ENCODE measurements at regions not wholly inside any gene's neighbourhood (a gene's known extent, or its start where the extent isn't known, plus 50 kb on each side); places are given as distances from the start of the nearest gene placed in this dataset.

DNA sequence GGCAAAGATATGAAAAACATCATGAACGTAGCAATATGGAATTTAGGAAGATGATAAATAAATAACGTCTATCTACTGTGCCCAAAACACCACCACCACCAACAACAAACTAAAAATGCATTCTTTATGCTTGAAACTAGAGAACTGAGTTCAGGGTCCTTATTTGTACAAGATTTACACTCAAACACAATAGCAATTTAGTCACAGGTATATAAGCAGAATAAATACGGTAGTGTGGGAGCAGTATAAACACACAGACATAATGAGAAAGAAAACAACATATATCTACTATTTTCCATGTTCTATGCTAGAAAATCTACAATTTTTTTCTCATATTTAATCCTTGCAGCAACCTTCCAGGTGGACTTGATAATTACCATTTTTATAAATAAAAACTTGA is 64.3 kb downstream of the ARL4A start:
- Histone ChIP-seq H3K27ac (no peak overlapping the region), H3K36me3 (no peaks in the 10 kb centered on the region), H3K9me3 (no peaks in the 10 kb centered on the region), H3K27me3 (no peaks in the 10 kb centered on the region), H3K4me3 (no peak overlapping the region), H3K4me1 (no peaks in the 10 kb centered on the region)
- WGBS = 91% methylated on average over 3 of the region's 3 CpGs
- no peak for TF ChIP-seq EP300 (IDR thresholded peaks at IDR 0.05)
- no peak for TF ChIP-seq POLR2A (IDR thresholded peaks at IDR 0.05)
- TF ChIP-seq POLR2AphosphoS5 (IDR thresholded peaks at IDR 0.05) = no peak
- DNase-seq (ENCODE audit: low spot score in 2 of 2) = no peak

GRCh38 chr7:12754179-12754578 is 66.7 kb downstream of the ARL4A start:
- TF ChIP-seq, protein P1, sequence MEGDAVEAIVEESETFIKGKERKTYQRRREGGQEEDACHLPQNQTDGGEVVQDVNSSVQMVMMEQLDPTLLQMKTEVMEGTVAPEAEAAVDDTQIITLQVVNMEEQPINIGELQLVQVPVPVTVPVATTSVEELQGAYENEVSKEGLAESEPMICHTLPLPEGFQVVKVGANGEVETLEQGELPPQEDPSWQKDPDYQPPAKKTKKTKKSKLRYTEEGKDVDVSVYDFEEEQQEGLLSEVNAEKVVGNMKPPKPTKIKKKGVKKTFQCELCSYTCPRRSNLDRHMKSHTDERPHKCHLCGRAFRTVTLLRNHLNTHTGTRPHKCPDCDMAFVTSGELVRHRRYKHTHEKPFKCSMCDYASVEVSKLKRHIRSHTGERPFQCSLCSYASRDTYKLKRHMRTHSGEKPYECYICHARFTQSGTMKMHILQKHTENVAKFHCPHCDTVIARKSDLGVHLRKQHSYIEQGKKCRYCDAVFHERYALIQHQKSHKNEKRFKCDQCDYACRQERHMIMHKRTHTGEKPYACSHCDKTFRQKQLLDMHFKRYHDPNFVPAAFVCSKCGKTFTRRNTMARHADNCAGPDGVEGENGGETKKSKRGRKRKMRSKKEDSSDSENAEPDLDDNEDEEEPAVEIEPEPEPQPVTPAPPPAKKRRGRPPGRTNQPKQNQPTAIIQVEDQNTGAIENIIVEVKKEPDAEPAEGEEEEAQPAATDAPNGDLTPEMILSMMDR (IDR thresholded peaks at IDR 0.05) = no peak
- TF ChIP-seq POLR2AphosphoS5 (IDR thresholded peaks at IDR 0.05) (no peak), EP300 (IDR thresholded peaks at IDR 0.05) (no peak), POLR2A (IDR thresholded peaks at IDR 0.05) (no peak)

DNA sequence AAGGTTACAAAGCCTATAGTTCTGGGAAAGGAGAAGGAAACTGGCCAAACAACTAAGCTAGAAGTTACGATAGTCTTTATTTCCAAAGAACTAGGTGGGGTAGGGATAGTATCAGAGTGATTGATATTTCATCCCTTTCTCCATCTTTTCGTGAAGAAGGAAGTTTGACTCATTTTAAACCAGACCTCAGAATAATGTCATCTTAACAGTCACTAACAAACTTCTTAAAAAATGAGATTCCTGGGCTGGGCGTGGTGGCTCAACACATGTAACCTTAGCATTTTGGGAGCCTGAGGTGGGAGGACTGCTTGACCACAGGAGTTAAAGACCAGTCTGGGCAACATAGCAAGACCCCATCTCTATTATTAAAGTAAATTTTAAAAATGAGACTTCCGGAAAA is 69.4 kb downstream of the ARL4A start:
- no peak for DNase-seq (ENCODE audit: low spot score in 2 of 2)
- Histone ChIP-seq H3K27ac (no peak overlapping the region), H3K4me3 (no peak overlapping the region), H3K9me3 (peaks cover 4% of the 10 kb centered on the region), H3K27me3 (no peaks in the 10 kb centered on the region), H3K4me1 (peaks cover 8% of the 10 kb centered on the region), H3K36me3 (no peaks in the 10 kb centered on the region)
- WGBS = 81% methylated on average over 4 of the region's 4 CpGs
- TF ChIP-seq, protein P1 (IDR thresholded peaks at IDR 0.05) = no peak
- TF ChIP-seq POLR2AphosphoS5 (IDR thresholded peaks at IDR 0.05) = no peak
- no peak for TF ChIP-seq POLR2A (IDR thresholded peaks at IDR 0.05)
- TF ChIP-seq EP300 (IDR thresholded peaks at IDR 0.05) = no peak

More at GRCh38 chr7:12754179-12754578, 66.7 kb downstream of the ARL4A start:
- Histone ChIP-seq H3K4me1 (peaks cover 8% of the 10 kb centered on the region), H3K9me3 (no peaks in the 10 kb centered on the region), H3K27me3 (no peaks in the 10 kb centered on the region), H3K36me3 (no peaks in the 10 kb centered on the region), H3K27ac (no peak overlapping the region), H3K4me3 (no peak overlapping the region)
- DNase-seq (ENCODE audit: low spot score in 2 of 2) = no peak
- WGBS = 60% methylated on average over 3 of the region's 3 CpGs

GRCh38 chr7:12757443-12757842 is 70.0 kb downstream of the ARL4A start:
- Histone ChIP-seq H3K27ac (no peak overlapping the region), H3K9me3 (peaks cover 4% of the 10 kb centered on the region), H3K27me3 (no peaks in the 10 kb centered on the region), H3K36me3 (no peaks in the 10 kb centered on the region), H3K4me1 (peaks cover 8% of the 10 kb centered on the region), H3K4me3 (no peak overlapping the region)
- no peak for DNase-seq (ENCODE audit: low spot score in 2 of 2)
- 15% methylated on average over 3 of the region's 3 CpGs for WGBS
- no peak for TF ChIP-seq EP300 (IDR thresholded peaks at IDR 0.05)
- TF ChIP-seq POLR2AphosphoS5 (IDR thresholded peaks at IDR 0.05) = no peak
- no peak for TF ChIP-seq POLR2A (IDR thresholded peaks at IDR 0.05)
- TF ChIP-seq, protein P1 (IDR thresholded peaks at IDR 0.05) = no peak

DNA sequence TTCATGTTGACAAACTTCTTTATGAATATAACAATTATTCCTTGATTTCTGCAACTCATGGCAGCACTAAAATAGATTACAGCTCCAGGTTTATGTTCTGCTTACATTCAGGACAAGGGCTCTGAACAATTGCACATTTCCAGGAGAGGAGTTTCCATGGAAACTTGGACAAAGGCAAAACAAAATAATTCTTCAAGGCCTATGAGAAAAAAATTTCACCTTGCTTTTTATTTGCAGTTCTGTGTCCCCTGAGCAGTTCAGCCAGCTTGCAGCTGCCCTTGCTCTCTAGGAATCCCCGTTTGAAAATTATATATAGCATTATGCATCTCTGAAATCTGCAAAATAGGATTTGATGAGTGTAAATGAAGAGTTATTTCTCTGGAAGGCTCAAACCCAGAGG is 71.7 kb downstream of the ARL4A start:
- Histone ChIP-seq H3K27ac (no peak overlapping the region), H3K4me1 (peaks cover 8% of the 10 kb centered on the region), H3K9me3 (peaks cover 4% of the 10 kb centered on the region), H3K27me3 (no peaks in the 10 kb centered on the region), H3K4me3 (no peak overlapping the region), H3K36me3 (no peaks in the 10 kb centered on the region)
- 34% methylated on average over 1 of the region's 1 CpG for WGBS
- DNase-seq (ENCODE audit: low spot score in 2 of 2) = no peak
- TF ChIP-seq EP300 (IDR thresholded peaks at IDR 0.05) (no peak), POLR2AphosphoS5 (IDR thresholded peaks at IDR 0.05) (no peak), POLR2A (IDR thresholded peaks at IDR 0.05) (no peak)
- TF ChIP-seq, protein P1 (IDR thresholded peaks at IDR 0.05) = no peak

DNA sequence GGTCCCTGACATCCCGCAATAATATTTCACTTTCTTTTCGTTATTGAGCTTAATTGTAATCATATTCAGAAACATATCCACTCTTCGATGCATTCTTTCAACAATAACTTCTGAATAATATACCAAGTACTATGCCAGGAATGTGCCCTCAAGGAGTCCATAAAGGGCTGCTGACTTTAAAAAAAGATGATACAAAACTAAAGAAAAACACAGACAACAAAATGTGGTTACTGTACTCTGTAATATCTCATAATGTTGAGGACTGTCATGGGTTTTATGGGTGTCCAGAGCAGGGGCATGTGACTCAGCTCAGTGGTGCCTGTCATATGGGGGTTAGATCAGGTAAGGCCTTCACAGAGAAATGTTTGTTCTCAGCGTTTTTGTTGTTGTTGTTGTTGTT is 73.7 kb downstream of the ARL4A start:
- Histone ChIP-seq H3K4me1 (peaks cover 8% of the 10 kb centered on the region), H3K4me3 (no peak overlapping the region), H3K27me3 (no peaks in the 10 kb centered on the region), H3K9me3 (peaks cover 4% of the 10 kb centered on the region), H3K27ac (no peak overlapping the region), H3K36me3 (no peaks in the 10 kb centered on the region)
- TF ChIP-seq EP300 (IDR thresholded peaks at IDR 0.05) (no peak), POLR2A (IDR thresholded peaks at IDR 0.05) (no peak), POLR2AphosphoS5 (IDR thresholded peaks at IDR 0.05) (no peak)
- TF ChIP-seq, protein P1 (IDR thresholded peaks at IDR 0.05) = no peak
- DNase-seq (ENCODE audit: low spot score in 2 of 2) = no peak
- 91% methylated on average over 4 of the region's 4 CpGs for WGBS

Data from suprapubic skin (tissue), 4 donors.